ENCODE measurements at regions not wholly inside any gene's neighbourhood (a gene's known extent, or its start where the extent isn't known, plus 50 kb on each side); places are given as distances from the start of the nearest gene placed in this dataset.

DNA sequence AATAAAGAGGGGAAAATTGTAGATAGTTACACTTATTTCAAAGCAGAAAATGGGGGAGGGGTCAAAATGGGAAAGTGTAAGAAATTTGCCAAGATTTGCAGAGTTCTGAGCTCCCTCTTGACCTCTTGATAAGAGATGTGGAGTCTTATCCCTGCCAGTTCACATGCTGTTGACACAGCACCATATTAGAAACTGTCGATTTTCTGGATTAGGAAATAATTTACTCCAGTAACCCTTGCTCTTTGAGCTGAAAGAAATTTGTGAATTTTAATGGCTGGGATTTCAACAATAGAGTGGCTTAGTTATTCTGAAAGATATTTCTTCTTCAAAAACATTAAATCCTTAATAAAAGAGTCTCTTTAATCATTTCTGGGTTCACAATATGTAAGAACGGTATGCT lies 306.2 kb upstream of the CNTN4 start:
- no peaks in the 10 kb centered on the region for H3F3A ChIP-seq (ENCODE audit: insufficient read depth, low read length, poor library complexity, severe bottlenecking)
- H3K27ac ChIP-seq (ENCODE audit: low read length) = no peak overlapping the region
- H3K9me2 ChIP-seq (ENCODE audit: insufficient read depth, low read length) = no peaks in the 10 kb centered on the region
- no peaks in the 10 kb centered on the region for H3K79me2 ChIP-seq (replicated peaks; ENCODE audit: insufficient read depth, low read length)
- no peaks in the 10 kb centered on the region for H3K27me3 ChIP-seq (ENCODE audit: insufficient read depth, low read depth, low read length)
- no peak overlapping the region for H2AFZ ChIP-seq (ENCODE audit: low read depth, low read length)
- H3K4me2 ChIP-seq (ENCODE audit: low read length) = no peak overlapping the region
- no peaks in the 10 kb centered on the region for H3K36me3 ChIP-seq (ENCODE audit: insufficient read depth, low read length)
- TF ChIP-seq RAD21 (conservative IDR thresholded peaks at IDR 0.05) (no peak), EZH2 (IDR thresholded peaks at IDR 0.05; ENCODE audit: borderline replicate concordance, insufficient read depth, low read length, poor library complexity, severe bottlenecking) (no peak), POLR2AphosphoS5 (IDR thresholded peaks at IDR 0.05) (no peak), TAF1 (IDR thresholded peaks at IDR 0.05; ENCODE audit: low read depth) (no peak), EP300 (conservative IDR thresholded peaks at IDR 0.05; ENCODE audit: poor library complexity, severe bottlenecking) (no peak), MXI1 (conservative IDR thresholded peaks at IDR 0.05; ENCODE audit: poor library complexity, severe bottlenecking) (no peak), SMC3 (conservative IDR thresholded peaks at IDR 0.05; ENCODE audit: poor library complexity) (no peak)
- TF ChIP-seq, protein P1, sequence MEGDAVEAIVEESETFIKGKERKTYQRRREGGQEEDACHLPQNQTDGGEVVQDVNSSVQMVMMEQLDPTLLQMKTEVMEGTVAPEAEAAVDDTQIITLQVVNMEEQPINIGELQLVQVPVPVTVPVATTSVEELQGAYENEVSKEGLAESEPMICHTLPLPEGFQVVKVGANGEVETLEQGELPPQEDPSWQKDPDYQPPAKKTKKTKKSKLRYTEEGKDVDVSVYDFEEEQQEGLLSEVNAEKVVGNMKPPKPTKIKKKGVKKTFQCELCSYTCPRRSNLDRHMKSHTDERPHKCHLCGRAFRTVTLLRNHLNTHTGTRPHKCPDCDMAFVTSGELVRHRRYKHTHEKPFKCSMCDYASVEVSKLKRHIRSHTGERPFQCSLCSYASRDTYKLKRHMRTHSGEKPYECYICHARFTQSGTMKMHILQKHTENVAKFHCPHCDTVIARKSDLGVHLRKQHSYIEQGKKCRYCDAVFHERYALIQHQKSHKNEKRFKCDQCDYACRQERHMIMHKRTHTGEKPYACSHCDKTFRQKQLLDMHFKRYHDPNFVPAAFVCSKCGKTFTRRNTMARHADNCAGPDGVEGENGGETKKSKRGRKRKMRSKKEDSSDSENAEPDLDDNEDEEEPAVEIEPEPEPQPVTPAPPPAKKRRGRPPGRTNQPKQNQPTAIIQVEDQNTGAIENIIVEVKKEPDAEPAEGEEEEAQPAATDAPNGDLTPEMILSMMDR (IDR thresholded peaks at IDR 0.05; ENCODE audit: poor library complexity, severe bottlenecking) = no peak
- TF ChIP-seq, protein P2, sequence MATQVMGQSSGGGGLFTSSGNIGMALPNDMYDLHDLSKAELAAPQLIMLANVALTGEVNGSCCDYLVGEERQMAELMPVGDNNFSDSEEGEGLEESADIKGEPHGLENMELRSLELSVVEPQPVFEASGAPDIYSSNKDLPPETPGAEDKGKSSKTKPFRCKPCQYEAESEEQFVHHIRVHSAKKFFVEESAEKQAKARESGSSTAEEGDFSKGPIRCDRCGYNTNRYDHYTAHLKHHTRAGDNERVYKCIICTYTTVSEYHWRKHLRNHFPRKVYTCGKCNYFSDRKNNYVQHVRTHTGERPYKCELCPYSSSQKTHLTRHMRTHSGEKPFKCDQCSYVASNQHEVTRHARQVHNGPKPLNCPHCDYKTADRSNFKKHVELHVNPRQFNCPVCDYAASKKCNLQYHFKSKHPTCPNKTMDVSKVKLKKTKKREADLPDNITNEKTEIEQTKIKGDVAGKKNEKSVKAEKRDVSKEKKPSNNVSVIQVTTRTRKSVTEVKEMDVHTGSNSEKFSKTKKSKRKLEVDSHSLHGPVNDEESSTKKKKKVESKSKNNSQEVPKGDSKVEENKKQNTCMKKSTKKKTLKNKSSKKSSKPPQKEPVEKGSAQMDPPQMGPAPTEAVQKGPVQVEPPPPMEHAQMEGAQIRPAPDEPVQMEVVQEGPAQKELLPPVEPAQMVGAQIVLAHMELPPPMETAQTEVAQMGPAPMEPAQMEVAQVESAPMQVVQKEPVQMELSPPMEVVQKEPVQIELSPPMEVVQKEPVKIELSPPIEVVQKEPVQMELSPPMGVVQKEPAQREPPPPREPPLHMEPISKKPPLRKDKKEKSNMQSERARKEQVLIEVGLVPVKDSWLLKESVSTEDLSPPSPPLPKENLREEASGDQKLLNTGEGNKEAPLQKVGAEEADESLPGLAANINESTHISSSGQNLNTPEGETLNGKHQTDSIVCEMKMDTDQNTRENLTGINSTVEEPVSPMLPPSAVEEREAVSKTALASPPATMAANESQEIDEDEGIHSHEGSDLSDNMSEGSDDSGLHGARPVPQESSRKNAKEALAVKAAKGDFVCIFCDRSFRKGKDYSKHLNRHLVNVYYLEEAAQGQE (IDR thresholded peaks at IDR 0.05; ENCODE audit: borderline replicate concordance) = no peak
- H3K9ac ChIP-seq (ENCODE audit: low read length) = no peak overlapping the region
- H3K4me3 ChIP-seq (ENCODE audit: low read length) = no peak overlapping the region
- H3K9me3 ChIP-seq (ENCODE audit: low read length) = no peaks in the 10 kb centered on the region
- no peaks in the 10 kb centered on the region for H4K20me1 ChIP-seq (ENCODE audit: insufficient read depth)

DNA sequence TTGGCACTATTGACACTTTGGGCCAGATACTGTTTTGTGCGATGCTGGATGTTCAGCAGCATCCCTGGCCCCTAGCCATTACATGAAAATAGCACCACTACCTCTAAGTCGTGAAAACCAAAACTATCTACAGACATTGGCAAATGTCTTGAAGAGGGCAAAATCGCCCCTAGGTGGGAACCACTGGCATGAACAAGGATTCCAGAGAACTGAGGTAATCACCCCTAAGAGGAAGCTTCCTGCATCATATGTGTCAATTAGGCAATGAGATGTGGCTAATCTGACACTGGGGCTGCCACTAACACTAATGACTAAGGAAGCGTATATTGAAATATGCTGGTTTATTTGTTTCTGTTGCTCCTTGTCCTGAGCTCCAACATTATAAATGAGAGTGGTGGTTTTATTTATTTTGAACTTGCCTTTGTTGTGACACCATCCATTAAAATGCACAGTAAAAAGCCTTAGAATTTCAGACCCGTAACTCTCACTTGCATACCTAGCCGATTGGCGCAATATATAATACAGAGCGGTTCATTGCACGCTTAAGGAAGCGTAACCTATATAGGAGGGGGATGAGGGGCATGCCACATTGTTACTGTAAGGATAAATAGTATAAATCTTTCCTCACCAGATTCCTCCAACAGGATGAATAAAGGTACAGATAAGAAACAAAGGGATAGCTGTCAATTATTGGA lies 299.8 kb upstream of the CNTN4 start:
- Histone ChIP-seq H3K27me3 (ENCODE audit: insufficient read depth, low read depth, low read length) (no peaks in the 10 kb centered on the region), H3K9ac (ENCODE audit: low read length) (no peak overlapping the region), H3K4me2 (ENCODE audit: low read length) (no peak overlapping the region), H3K4me3 (ENCODE audit: low read length) (no peak overlapping the region), H3K36me3 (ENCODE audit: insufficient read depth, low read length) (no peaks in the 10 kb centered on the region), H4K20me1 (ENCODE audit: insufficient read depth) (no peaks in the 10 kb centered on the region), H2AFZ (ENCODE audit: low read depth, low read length) (no peak overlapping the region), H3K9me2 (ENCODE audit: insufficient read depth, low read length) (no peaks in the 10 kb centered on the region), H3K27ac (ENCODE audit: low read length) (no peak overlapping the region), H3K79me2 (replicated peaks; ENCODE audit: insufficient read depth, low read length) (no peaks in the 10 kb centered on the region), H3F3A (ENCODE audit: insufficient read depth, low read length, poor library complexity, severe bottlenecking) (no peaks in the 10 kb centered on the region), H3K9me3 (ENCODE audit: low read length) (no peaks in the 10 kb centered on the region)
- TF ChIP-seq EZH2 (IDR thresholded peaks at IDR 0.05; ENCODE audit: borderline replicate concordance, insufficient read depth, low read length, poor library complexity, severe bottlenecking) = no peak
- TF ChIP-seq POLR2AphosphoS5 (IDR thresholded peaks at IDR 0.05) = no peak
